Motor neuron (in vitro differentiated cells): ENCODE measurements at regions not wholly inside any gene's neighbourhood (a gene's known extent, or its start where the extent isn't known, plus 50 kb on each side); places are given as distances from the start of the nearest gene placed in this dataset.
A peak's percentile ranks its signal among the peaks of the same experiment; 100 is the strongest.

Experiments
- ATAC-seq, 8 experiments: fragments of 200-7000 bp; cut with Tn5 transposase; replicated peaks in 6 of 8; 2 replicates each; pipeline ENCODE4 v1.8.0; 2021; ENCODE audit warnings: mild to moderate bottlenecking in 8 of 8, moderate library complexity in 8 of 8
- H3K27ac ChIP-seq, 2 donors: fragments of 250-450 bp; sonication (Bioruptor Pico); 2 replicates each; pipeline ENCODE4 v1.9.0; 2021; ENCODE audit warnings: antibody characterized with exemption in 2 of 2, mild to moderate bottlenecking in 2 of 2, moderate library complexity in 1 of 2
- H3K4me1 ChIP-seq, 2 donors: fragments of 250-450 bp; sonication (Bioruptor Pico); replicated peaks in 1 of 2; 2 replicates each; pipeline ENCODE4 v1.6.1; 2021; ENCODE audit warnings: antibody characterized with exemption in 2 of 2, mild to moderate bottlenecking in 2 of 2, moderate library complexity in 1 of 2
- H3K4me3 ChIP-seq, 5 donors: fragments of 250-450 bp; sonication (Bioruptor Pico); 2 replicates each; pipeline ENCODE4 v1.9.0; 2021; ENCODE audit warnings: antibody characterized with exemption in 5 of 5, mild to moderate bottlenecking in 5 of 5, moderate library complexity in 4 of 5
- WGBS, 10 experiments: fragments of 450-650 bp; shearing (Covaris generic); methylation state at CpG; one replicate each; pipeline ENCODE4 v1.0.0; 2022; 5-methylcytosine and 5-hydroxymethylcytosine counted together
- in situ Hi-C, 9 experiments: fragments of 400-800 bp; cut with MboI; loops; one replicate each; pipeline ENCODE4 v1.15.0; 2021; ENCODE audit warnings: low sequenced_read_pairs in 9 of 9, low pct_unique_long_range_greater_than_20kb in 2 of 9; ENCODE audit not compliant: unreplicated experiment in 9 of 9

GRCh38 chr5:56434986-56435385, 201.9 kb upstream of the ANKRD55 start:
- WGBS, 10 experiments = 16 to 100% (median 79%) methylated on average over 1 to 3 of the region's 3 CpGs; no CpG with 5 or more reads in 4 of the 10 experiments
- Histone ChIP-seq H3K27ac (no peak overlapping the region), H3K4me3 (no peak overlapping the region), H3K4me1 (peaks cover 0 to 4% of the 10 kb centered on the region in 2 donors)
- in situ Hi-C loops = no loop called here
- no peak for ATAC-seq

GRCh38 chr5:56433039-56433617, 200.0 kb upstream of the ANKRD55 start:
- ATAC-seq = no peak
- Histone ChIP-seq H3K27ac (no peak overlapping the region), H3K4me1 (no peaks in the 10 kb centered on the region), H3K4me3 (no peak overlapping the region)
- in situ Hi-C loops = no loop called here
- 10 to 100% (median 40%) methylated on average over 1 to 2 of the region's 2 CpGs; no CpG with 5 or more reads in 4 of the 10 experiments for WGBS, 10 experiments

GRCh38 chr5:56432321-56432720, 199.2 kb upstream of the ANKRD55 start:
- no peaks in the 10 kb centered on the region for H3K4me1 ChIP-seq
- in situ Hi-C loops = no loop called here
- ATAC-seq = no peak

GRCh38 chr5:56430422-56430821, 197.3 kb upstream of the ANKRD55 start:
- Histone ChIP-seq H3K27ac (no peak overlapping the region), H3K4me3 (no peak overlapping the region), H3K4me1 (peaks cover 2 to 4% of the 10 kb centered on the region in 2 donors)
- WGBS, 10 experiments = 0 to 88% (median 83%) methylated on average over 1 of the region's 1 CpG; no CpG with 5 or more reads in 5 of the 10 experiments
- peak in 1 of 8 experiments; percentile 66 for ATAC-seq
- in situ Hi-C loops = no loop called here

More at GRCh38 chr5:56432321-56432720, 199.2 kb upstream of the ANKRD55 start:
- no peak overlapping the region for H3K4me3 ChIP-seq
- no peak overlapping the region for H3K27ac ChIP-seq

- WGBS, 10 experiments = 0 to 92% (median 82%) methylated on average over 1 to 6 of the region's 6 CpGs; no CpG with 5 or more reads in 2 of the 10 experiments
- H3K4me3 ChIP-seq = no peak overlapping the region
- H3K4me1 ChIP-seq = peaks cover 2 to 4% of the 10 kb centered on the region in 2 donors
- in situ Hi-C loops = no loop called here
- H3K27ac ChIP-seq = no peak overlapping the region
- peak in 2 of 8 experiments; percentile 17 to 21 for ATAC-seq
These were observed 196.0 kb upstream of the ANKRD55 start for GRCh38 chr5:56429110-56429561.

GRCh38 chr5:56426693-56427092, 193.6 kb upstream of the ANKRD55 start:
- WGBS, 10 experiments = 20 to 94% (median 65%) methylated on average over 1 to 4 of the region's 4 CpGs
- Histone ChIP-seq H3K27ac (no peak overlapping the region), H3K4me1 (peaks cover 2 to 4% of the 10 kb centered on the region in 2 donors), H3K4me3 (no peak overlapping the region)
- peak in 1 of 8 experiments; percentile 34 for ATAC-seq
- in situ Hi-C loops = no loop called here

GRCh38 chr5:56422076-56422762, 189.1 kb upstream of the ANKRD55 start:
- in situ Hi-C loops = no loop called here
- no peak overlapping the region for H3K4me3 ChIP-seq
- 43 to 98% (median 80%) methylated on average over 1 to 5 of the region's 5 CpGs for WGBS, 10 experiments

GRCh38 chr5:56421246-56422075, 188.3 kb upstream of the ANKRD55 start:
- no peak overlapping the region for H3K27ac ChIP-seq
- WGBS, 10 experiments = 43 to 100% (median 93%) methylated on average over 3 to 6 of the region's 6 CpGs
- peak in 1 of 8 experiments; percentile 36 for ATAC-seq
- in situ Hi-C loops = no loop called here
- peaks cover under 1 to 3% of the 10 kb centered on the region in 2 donors for H3K4me1 ChIP-seq
- no peak overlapping the region for H3K4me3 ChIP-seq

More at GRCh38 chr5:56422076-56422762, 189.1 kb upstream of the ANKRD55 start:
- H3K4me1 ChIP-seq = peaks cover 2 to 4% of the 10 kb centered on the region in 2 donors
- ATAC-seq = no peak
- no peak overlapping the region for H3K27ac ChIP-seq

GRCh38 chr5:56420323-56420722, 187.2 kb upstream of the ANKRD55 start:
- in situ Hi-C loops = no loop called here
- H3K27ac ChIP-seq = no peak overlapping the region
- ATAC-seq = no peak
- no peak overlapping the region for H3K4me3 ChIP-seq
- H3K4me1 ChIP-seq = no peaks in the 10 kb centered on the region

- no peak overlapping the region for H3K4me3 ChIP-seq
- in situ Hi-C loops = no loop called here
- no peak overlapping the region for H3K27ac ChIP-seq
- ATAC-seq = no peak
- 33 to 100% (median 80%) methylated on average over 1 to 2 of the region's 2 CpGs; no CpG with 5 or more reads in 1 of the 10 experiments for WGBS, 10 experiments
- peaks cover 0 to 4% of the 10 kb centered on the region in 2 donors for H3K4me1 ChIP-seq
These were observed 186.5 kb upstream of the ANKRD55 start for GRCh38 chr5:56419667-56420066.

GRCh38 chr5:56415356-56415765, 182.2 kb upstream of the ANKRD55 start:
- no peak overlapping the region for H3K4me3 ChIP-seq
- 83 to 100% (median 89%) methylated on average over 2 to 3 of the region's 3 CpGs; no CpG with 5 or more reads in 6 of the 10 experiments for WGBS, 10 experiments
- peaks cover 7 to 31% of the 10 kb centered on the region in 2 donors for H3K4me1 ChIP-seq
- no peak overlapping the region for H3K27ac ChIP-seq
- in situ Hi-C loops = no loop called here
- ATAC-seq = no peak

- 16 to 94% (median 58%) methylated on average over 1 to 3 of the region's 3 CpGs for WGBS, 10 experiments
- in situ Hi-C loops = no loop called here
- Histone ChIP-seq H3K4me1 (peaks cover 7 to 31% of the 10 kb centered on the region in 2 donors), H3K4me3 (no peak overlapping the region), H3K27ac (no peak overlapping the region)
- peak in 1 of 8 experiments; percentile 26 for ATAC-seq
These were observed 180.9 kb upstream of the ANKRD55 start for GRCh38 chr5:56414066-56414465.

GRCh38 chr5:56413546-56413945, 180.4 kb upstream of the ANKRD55 start:
- in situ Hi-C loops = no loop called here
- no peak overlapping the region for H3K4me3 ChIP-seq
- WGBS, 10 experiments = 35 to 92% (median 74%) methylated on average over 2 to 4 of the region's 4 CpGs
- no peak overlapping the region for H3K27ac ChIP-seq
- no peak for ATAC-seq
- peaks cover 7 to 31% of the 10 kb centered on the region in 2 donors for H3K4me1 ChIP-seq
